ENCODE measurements at regions not wholly inside any gene's neighbourhood (a gene's known extent, or its start where the extent isn't known, plus 50 kb on each side); places are given as distances from the start of the nearest gene placed in this dataset.

- TF ChIP-seq ZBTB33 (IDR thresholded peaks at IDR 0.05) = no peak
- no peak for TF ChIP-seq FOXA2 (IDR thresholded peaks at IDR 0.05)
Measured at GRCh38 chr15:29611057-29611456, 211.2 kb downstream of the TJP1 start (continued).

- Histone ChIP-seq H3K9me3 (ENCODE audit: control insufficient read depth in 4 of 4, low read length in 3 of 4) (no peaks in the 10 kb centered on the region), H3K4me3 (ENCODE audit: low read depth in 1 of 3, low read length in 3 of 3) (no peak overlapping the region), H3K9ac (ENCODE audit: low read depth in 1 of 2, low read length in 2 of 2) (no peak overlapping the region), H3K36me3 (ENCODE audit: control insufficient read depth in 4 of 4, insufficient read depth in 3 of 4, low read depth in 1 of 4, low read length in 3 of 4) (no peaks in the 10 kb centered on the region), H3K4me1 (ENCODE audit: control insufficient read depth in 4 of 4, insufficient read depth in 4 of 4, low read length in 3 of 4) (no peaks in the 10 kb centered on the region), H3K27me3 (ENCODE audit: control insufficient read depth in 4 of 4, insufficient read depth in 4 of 4, low read length in 3 of 4) (no peaks in the 10 kb centered on the region), H3K27ac (ENCODE audit: low read depth in 1 of 2, low read length in 2 of 2) (no peak overlapping the region)
- no peak for DNase-seq (ENCODE audit: low spot score)
- 89% methylated on average over 5 of the region's 5 CpGs for WGBS
- TF ChIP-seq HNF4A (conservative IDR thresholded peaks at IDR 0.05) (no peak), FOXA2 (IDR thresholded peaks at IDR 0.05) (no peak), TAF1 (conservative IDR thresholded peaks at IDR 0.05) (no peak), MAX (IDR thresholded peaks at IDR 0.05) (no peak), CTCF (IDR thresholded peaks at IDR 0.05; ENCODE audit: low read depth, low read length, missing input control) (no peak)
- TF ChIP-seq, protein P1, sequence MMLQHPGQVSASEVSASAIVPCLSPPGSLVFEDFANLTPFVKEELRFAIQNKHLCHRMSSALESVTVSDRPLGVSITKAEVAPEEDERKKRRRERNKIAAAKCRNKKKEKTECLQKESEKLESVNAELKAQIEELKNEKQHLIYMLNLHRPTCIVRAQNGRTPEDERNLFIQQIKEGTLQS (IDR thresholded peaks at IDR 0.05) = no peak
Measured at GRCh38 chr15:29601811-29602210, 220.5 kb downstream of the TJP1 start.

DNA sequence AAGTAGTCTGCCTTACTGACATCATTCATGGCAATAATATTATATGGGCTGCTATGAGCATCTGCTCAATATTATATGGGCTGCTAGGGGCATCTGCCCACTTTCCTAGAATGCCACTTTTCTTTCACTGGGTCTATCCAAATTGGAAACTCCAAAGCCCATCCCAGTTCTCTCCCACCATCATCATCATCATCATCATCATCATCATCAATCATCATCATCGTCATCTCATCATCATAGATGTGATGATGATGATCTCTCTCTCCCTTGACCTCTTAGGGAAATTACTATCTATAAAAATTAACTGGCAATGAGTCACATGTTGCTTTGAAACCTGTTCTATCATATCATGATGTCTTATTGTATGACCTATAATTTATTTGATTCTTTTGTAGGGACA is 222.0 kb downstream of the TJP1 start:
- Histone ChIP-seq H3K4me3 (ENCODE audit: low read depth in 1 of 3, low read length in 3 of 3) (no peak overlapping the region), H3K27ac (ENCODE audit: low read depth in 1 of 2, low read length in 2 of 2) (no peak overlapping the region), H3K36me3 (ENCODE audit: control insufficient read depth in 4 of 4, insufficient read depth in 3 of 4, low read depth in 1 of 4, low read length in 3 of 4) (no peaks in the 10 kb centered on the region), H3K9me3 (ENCODE audit: control insufficient read depth in 4 of 4, low read length in 3 of 4) (no peaks in the 10 kb centered on the region), H3K4me1 (ENCODE audit: control insufficient read depth in 4 of 4, insufficient read depth in 4 of 4, low read length in 3 of 4) (no peaks in the 10 kb centered on the region), H3K9ac (ENCODE audit: low read depth in 1 of 2, low read length in 2 of 2) (no peak overlapping the region), H3K27me3 (ENCODE audit: control insufficient read depth in 4 of 4, insufficient read depth in 4 of 4, low read length in 3 of 4) (no peaks in the 10 kb centered on the region)
- no peak for DNase-seq (ENCODE audit: low spot score)
- WGBS = 82% methylated on average over 1 of the region's 1 CpG
- TF ChIP-seq YY1 (IDR thresholded peaks at IDR 0.05) = no peak
- no peak for TF ChIP-seq RXRA (IDR thresholded peaks at IDR 0.05)
- TF ChIP-seq MAX (IDR thresholded peaks at IDR 0.05) = no peak
- TF ChIP-seq GABPA (IDR thresholded peaks at IDR 0.05 in 1 of 2, conservative IDR thresholded peaks at IDR 0.05 in 1 of 2) = no peak
- no peak for TF ChIP-seq NR2F2 (IDR thresholded peaks at IDR 0.05)
- no peak for TF ChIP-seq FOXA1 (IDR thresholded peaks at IDR 0.05)
- no peak for TF ChIP-seq CTCF (IDR thresholded peaks at IDR 0.05; ENCODE audit: low read depth, low read length, missing input control)
- no peak for TF ChIP-seq SP1 (IDR thresholded peaks at IDR 0.05)
- TF ChIP-seq HNF4A (conservative IDR thresholded peaks at IDR 0.05) = no peak
- no peak for TF ChIP-seq FOXA2 (IDR thresholded peaks at IDR 0.05)
- TF ChIP-seq JUND (IDR thresholded peaks at IDR 0.05) = no peak
- TF ChIP-seq ZBTB33 (IDR thresholded peaks at IDR 0.05) = no peak
- no peak for TF ChIP-seq RAD21 (IDR thresholded peaks at IDR 0.05)
- TF ChIP-seq HNF4G (IDR thresholded peaks at IDR 0.05) = no peak
- TF ChIP-seq EGR1 (IDR thresholded peaks at IDR 0.05; ENCODE audit: low read depth in 2 of 2) = no peak
- TF ChIP-seq TAF1 (conservative IDR thresholded peaks at IDR 0.05) = no peak
- TF ChIP-seq, protein P1 (IDR thresholded peaks at IDR 0.05) = no peak

Data from liver (tissue), 8 donors.